NCI-H774 (cell line): ENCODE measurements at regions not wholly inside any gene's neighbourhood (a gene's known extent, or its start where the extent isn't known, plus 50 kb on each side); places are given as distances from the start of the nearest gene placed in this dataset.

Experiments
- DNase-seq: peaks from one replicate; lab custom pipeline; 2025; lab: John Stamatoyannopoulos, UW

GRCh38 chr5:6003040-6003825 is 375.1 kb downstream of the MED10 start:
- DNase-seq, result no peak

GRCh38 chr5:6000867-6001266 is 377.5 kb downstream of the MED10 start:
- DNase-seq, result no peak

GRCh38 chr5:5995819-5996218 is 382.5 kb downstream of the MED10 start:
- DNase-seq, result no peak

GRCh38 chr5:5986492-5987178 is 391.7 kb downstream of the MED10 start:
- no peak for DNase-seq

GRCh38 chr5:5985332-5985731 is 393.0 kb downstream of the MED10 start:
- DNase-seq, result no peak

GRCh38 chr5:5983261-5983980 is 394.9 kb downstream of the MED10 start:
- DNase-seq, result peak; percentile 69

- no peak for DNase-seq
Observed at GRCh38 chr5:5981562-5981961, 396.8 kb downstream of the MED10 start.

- DNase-seq, result no peak
Observed at GRCh38 chr5:5980538-5980895, 397.8 kb downstream of the MED10 start.

- DNase-seq, result no peak
Observed at GRCh38 chr5:5979761-5980537, 398.4 kb downstream of the MED10 start.

GRCh38 chr5:5979377-5979760 is 399.0 kb downstream of the MED10 start:
- DNase-seq, result no peak

GRCh38 chr5:5978501-5979376 is 399.6 kb downstream of the MED10 start:
- no peak for DNase-seq

GRCh38 chr5:5971203-5971602 is 407.1 kb downstream of the MED10 start:
- DNase-seq, result no peak

GRCh38 chr5:5969942-5970483 is 408.3 kb downstream of the MED10 start:
- no peak for DNase-seq

GRCh38 chr5:5968981-5969380 is 409.4 kb downstream of the MED10 start:
- DNase-seq, result no peak

GRCh38 chr5:5967944-5968343 is 410.4 kb downstream of the MED10 start:
- no peak for DNase-seq

GRCh38 chr5:5967373-5967772 is 411.0 kb downstream of the MED10 start:
- no peak for DNase-seq

- no peak for DNase-seq
Observed at GRCh38 chr5:5965132-5965531, 413.2 kb downstream of the MED10 start.

GRCh38 chr5:5964347-5964746 is 414.0 kb downstream of the MED10 start:
- no peak for DNase-seq

GRCh38 chr5:5957737-5958136 is 420.6 kb downstream of the MED10 start:
- DNase-seq, result no peak

GRCh38 chr5:5954275-5954598 is 424.1 kb downstream of the MED10 start:
- no peak for DNase-seq
